Adrenal gland (tissue), 5 donors: ENCODE measurements at regions not wholly inside any gene's neighbourhood (a gene's known extent, or its start where the extent isn't known, plus 50 kb on each side); places are given as distances from the start of the nearest gene placed in this dataset.

ENCODE experiments used
- POLR2A ChIP-seq, 2 donors: fragments of 450-650 bp; IDR thresholded peaks; one replicate each; pipeline ENCODE4 v1.6.1; 2017; ENCODE audit warnings: antibody characterized with exemption in 2 of 2, mild to moderate bottlenecking in 2 of 2, moderate library complexity in 1 of 2
- TF ChIP-seq, protein P1 (sequence below), 6 experiments: fragments of 450-650 bp in 4 of 6; fragments of 200-600 bp in 2 of 6; sonication (generic) in 1 of 6; IDR thresholded peaks; 1 replicate in 5 of 6; 2 replicates in 1 of 6; pipeline versions ENCODE4 v1.5.1 to v1.8.0; 2016 to 2021; ENCODE audit warnings: antibody characterized with exemption in 6 of 6, mild to moderate bottlenecking in 2 of 6, moderate library complexity in 1 of 6
- donor health status: DM: no; HTN: no; CAD: no.

DNA sequence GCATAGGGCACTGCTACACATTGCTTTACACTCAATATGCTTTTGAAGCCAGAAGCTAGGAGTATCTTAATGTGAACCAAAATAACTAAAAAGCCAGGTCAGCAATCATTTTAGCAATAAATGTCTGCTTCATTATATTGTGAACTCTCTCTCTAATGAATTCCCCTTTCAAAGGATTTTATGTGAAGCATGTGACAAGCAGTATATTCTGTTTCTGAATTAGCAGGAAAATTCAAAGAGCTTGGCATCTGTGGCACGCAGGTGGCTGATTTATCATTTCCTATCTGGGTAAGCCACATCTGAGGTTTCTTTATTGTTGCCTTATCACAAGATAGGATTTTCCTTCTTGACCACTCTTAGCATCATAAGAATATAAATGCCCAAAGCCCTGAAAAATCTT, 56.8 kb upstream of the KLF12 start:
- no peak for TF ChIP-seq POLR2A (IDR thresholded peaks at IDR 0.05)
- TF ChIP-seq, protein P1, sequence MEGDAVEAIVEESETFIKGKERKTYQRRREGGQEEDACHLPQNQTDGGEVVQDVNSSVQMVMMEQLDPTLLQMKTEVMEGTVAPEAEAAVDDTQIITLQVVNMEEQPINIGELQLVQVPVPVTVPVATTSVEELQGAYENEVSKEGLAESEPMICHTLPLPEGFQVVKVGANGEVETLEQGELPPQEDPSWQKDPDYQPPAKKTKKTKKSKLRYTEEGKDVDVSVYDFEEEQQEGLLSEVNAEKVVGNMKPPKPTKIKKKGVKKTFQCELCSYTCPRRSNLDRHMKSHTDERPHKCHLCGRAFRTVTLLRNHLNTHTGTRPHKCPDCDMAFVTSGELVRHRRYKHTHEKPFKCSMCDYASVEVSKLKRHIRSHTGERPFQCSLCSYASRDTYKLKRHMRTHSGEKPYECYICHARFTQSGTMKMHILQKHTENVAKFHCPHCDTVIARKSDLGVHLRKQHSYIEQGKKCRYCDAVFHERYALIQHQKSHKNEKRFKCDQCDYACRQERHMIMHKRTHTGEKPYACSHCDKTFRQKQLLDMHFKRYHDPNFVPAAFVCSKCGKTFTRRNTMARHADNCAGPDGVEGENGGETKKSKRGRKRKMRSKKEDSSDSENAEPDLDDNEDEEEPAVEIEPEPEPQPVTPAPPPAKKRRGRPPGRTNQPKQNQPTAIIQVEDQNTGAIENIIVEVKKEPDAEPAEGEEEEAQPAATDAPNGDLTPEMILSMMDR (IDR thresholded peaks at IDR 0.05): no peak
